GM18861 (cell line): ENCODE measurements at regions not wholly inside any gene's neighbourhood (a gene's known extent, or its start where the extent isn't known, plus 50 kb on each side); places are given as distances from the start of the nearest gene placed in this dataset.

Experiments used
- ATAC-seq: cut with Tn5 transposase; IDR thresholded peaks from one replicate; pipeline ENCODE4 v1.9.1; 2021; ENCODE audit not compliant: unreplicated experiment

DNA sequence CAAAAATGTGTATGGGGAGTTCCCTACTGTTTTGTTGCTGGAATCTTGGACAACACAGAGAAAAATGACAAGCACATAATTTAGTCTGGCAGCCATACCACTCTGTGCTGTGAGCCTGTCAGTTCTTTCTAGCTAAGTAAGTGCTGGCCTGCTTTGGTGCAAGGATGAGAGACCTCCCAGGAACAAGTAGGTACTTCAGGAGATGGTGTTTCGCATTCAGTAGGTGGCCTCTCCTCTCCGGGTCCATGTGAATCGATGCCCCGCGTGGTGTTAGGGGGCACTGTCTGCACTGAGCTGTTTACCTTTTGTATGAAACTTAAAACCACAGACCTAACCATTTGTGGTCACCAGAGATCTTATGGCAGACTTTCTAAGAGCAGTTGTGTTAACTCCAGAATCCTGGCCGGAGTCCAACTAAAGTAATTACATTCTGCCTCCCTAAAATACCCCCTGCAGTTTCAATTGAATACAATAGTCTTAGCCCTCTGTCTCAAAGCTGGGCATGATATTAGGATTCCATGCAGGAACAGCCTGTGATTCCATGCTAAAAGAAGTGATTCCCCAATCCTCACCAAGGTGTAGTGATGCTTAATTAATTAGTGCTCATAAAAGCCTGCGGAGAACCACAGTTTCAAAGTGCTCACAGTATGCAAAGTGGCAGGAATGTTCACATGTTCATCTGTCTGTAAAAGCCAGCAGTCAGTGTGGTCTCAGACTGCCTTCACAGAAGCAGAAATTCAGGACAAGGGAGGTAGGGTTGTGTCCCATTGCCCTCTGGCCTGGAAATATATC, 64.2 kb downstream of the LLPH start:
- peak; percentile 72 for ATAC-seq

GRCh38 chr12:66065641-66066136, 64.9 kb downstream of the LLPH start:
- ATAC-seq = no peak

- no peak for ATAC-seq
These were observed 65.4 kb downstream of the LLPH start for GRCh38 chr12:66065150-66065549.

DNA sequence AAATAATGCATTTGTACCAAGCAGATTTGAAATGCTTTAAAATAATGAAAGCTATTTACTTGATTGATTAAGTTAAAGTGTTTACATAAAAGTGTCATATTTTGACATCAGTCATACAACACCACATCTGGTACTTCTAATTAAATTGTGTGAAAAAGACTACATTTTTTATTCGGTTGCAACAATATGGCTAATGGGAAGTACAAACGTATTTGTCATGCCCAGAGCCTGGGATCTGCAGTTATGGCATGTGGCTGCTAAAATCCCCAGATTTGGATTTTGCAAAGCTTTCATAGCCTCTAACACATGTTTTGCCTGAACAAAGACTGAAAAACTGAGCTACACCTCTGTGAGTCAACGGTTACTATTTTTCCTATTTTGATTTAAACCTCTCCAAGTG, 66.6 kb downstream of the LLPH start:
- no peak for ATAC-seq

GRCh38 chr12:66062290-66062625, 68.3 kb downstream of the LLPH start:
- no peak for ATAC-seq

- ATAC-seq = no peak
These were observed 68.8 kb downstream of the LLPH start for GRCh38 chr12:66061557-66062289.

GRCh38 chr12:66061076-66061475, 69.5 kb downstream of the LLPH start:
- no peak for ATAC-seq

DNA sequence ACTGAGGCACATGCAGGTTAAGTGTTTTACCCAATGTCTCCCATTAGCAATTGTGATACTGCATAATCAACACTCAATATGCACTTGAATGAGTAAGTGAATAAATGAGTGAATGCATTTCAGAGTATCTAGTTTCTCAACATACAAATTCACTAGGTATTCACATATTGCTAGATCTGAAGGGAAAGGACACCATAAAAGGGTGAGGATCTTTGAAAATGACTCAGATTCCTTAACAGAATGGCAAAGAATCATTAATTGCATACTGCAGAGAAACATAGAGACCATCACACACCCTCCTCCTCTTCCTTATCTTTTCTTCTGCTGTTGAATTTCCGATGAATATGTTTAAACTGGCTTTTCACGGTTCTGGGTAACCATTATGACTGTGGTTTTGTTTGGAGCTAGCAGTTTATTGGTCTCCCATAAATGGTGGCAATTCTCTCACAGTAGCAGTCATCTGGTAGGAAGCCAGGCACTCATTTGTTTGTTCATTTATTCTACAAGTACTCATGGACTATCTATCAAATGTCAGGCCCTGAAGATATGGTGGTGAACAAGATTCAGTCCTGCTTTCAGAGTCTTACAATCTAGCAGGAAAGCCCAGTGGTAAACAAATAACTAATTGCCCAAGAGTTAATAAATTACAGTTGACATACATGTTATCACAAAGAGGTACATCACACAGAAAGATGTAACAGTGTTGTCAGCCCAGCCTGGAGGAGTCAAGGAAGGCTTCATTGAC, 70.2 kb downstream of the LLPH start:
- no peak for ATAC-seq

DNA sequence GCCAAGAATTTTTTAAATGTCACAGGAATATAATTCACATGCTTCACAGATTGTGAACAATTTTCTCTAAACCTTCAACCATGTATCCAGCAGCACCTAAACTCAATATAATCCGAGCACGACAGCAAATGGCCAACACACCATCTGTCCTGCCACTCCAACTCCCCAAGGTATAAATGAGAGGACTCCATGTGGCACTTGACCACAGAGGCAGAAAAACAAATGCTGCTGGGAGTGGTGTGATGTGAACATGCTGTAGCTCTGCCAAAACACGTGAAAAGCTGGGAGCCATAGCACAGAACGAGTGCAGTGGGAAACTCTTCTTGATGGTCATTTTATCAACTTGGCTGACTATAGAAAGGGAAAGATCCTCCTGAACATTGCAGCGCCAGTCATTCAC, 70.9 kb downstream of the LLPH start:
- ATAC-seq = no peak

DNA sequence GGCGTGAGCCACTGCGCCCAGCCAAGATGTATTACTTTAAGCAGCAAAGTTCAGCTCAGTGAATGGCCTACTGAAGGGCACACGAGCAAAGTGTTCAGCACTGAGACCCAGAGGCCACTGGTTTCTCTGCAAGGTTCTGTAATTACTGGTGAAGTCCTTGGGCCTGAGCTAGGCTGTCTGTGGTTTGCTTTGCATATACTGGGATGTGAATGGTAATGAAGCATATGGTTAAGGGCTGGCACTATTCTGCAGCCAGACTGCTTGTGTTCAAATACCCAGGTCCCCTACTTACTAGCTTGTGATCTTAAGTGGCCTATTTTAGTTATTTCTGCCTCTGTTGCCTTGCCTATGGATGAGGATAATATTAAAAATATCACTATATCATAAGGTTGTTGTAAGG, 72.0 kb downstream of the LLPH start:
- ATAC-seq = no peak

GRCh38 chr12:66055837-66056319, 74.7 kb downstream of the LLPH start:
- peak; percentile 62 for ATAC-seq

- no peak for ATAC-seq
These were observed 77.4 kb downstream of the LLPH start for GRCh38 chr12:66052988-66053615.

GRCh38 chr12:66051361-66051760, 79.2 kb downstream of the LLPH start:
- ATAC-seq = no peak

DNA sequence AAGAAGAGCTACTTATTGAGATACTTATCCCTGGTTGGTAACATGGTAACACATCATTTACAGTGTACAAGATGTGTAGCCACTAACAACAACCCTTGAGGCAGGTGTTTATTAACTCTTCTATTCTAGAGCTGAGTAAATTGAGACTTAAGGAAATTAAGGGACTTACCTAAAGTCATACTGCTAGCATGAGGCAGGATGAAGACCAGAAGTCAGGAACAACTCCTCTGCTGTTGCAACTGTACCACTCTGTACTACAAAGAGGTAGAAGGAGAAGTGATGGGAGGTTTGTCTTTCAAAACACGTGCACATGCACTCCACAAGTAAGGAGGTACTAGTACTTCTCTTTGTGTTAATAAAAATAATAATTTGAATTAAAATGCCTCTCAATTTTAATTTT, 79.9 kb downstream of the LLPH start:
- peak; percentile 42 for ATAC-seq

DNA sequence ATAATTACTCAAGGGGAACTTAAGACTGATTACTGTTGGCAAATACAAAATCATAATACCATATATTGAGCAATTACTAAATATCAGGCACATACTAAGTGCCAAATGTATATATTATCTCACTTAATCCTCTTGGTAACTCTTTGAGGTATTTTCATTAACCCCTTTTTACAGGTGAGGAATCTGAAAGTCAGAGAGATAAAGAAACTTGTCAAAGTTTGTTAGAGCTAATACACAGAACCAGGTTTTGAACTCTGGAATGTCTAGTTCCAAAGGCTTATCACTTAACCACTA, 80.3 kb downstream of the LLPH start:
- no peak for ATAC-seq

GRCh38 chr12:66049538-66050282, 80.8 kb downstream of the LLPH start:
- no peak for ATAC-seq

GRCh38 chr12:66048835-66049537, 81.6 kb downstream of the LLPH start:
- no peak for ATAC-seq

DNA sequence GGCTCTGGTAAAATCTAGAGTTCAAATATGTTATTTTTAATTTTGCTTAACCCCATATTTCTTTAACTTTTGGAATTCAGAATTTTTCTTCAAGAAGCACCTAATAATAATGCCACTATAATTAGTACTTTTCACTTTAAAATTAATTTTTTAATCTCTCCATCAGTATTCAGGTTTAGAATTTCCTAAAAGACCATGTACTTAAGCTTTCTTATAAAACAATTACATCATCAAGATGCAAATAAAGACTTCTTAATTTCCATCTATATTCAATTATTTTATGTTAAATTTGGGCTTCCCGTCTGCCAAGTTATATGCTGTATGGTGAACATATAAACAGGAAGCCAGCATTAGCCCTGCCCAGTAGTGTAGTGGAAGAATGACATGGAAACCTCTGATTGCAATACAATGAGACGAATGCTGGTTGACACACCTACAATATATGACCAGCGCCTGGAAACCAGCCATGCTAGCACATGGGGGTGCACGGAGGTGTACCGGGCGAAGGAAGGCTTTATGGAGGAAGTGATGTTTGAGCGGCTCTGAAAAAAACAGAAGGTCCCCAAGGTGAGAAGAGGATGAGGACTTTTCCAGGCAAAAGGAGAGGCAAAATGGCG, 82.2 kb downstream of the LLPH start:
- ATAC-seq = no peak

GRCh38 chr12:66047411-66048021, 83.0 kb downstream of the LLPH start:
- ATAC-seq = peak; percentile 91
